HT-29 (cell line): ENCODE measurements at regions not wholly inside any gene's neighbourhood (a gene's known extent, or its start where the extent isn't known, plus 50 kb on each side); places are given as distances from the start of the nearest gene placed in this dataset.

Experiments
- DNase-seq: peaks from one replicate; pipeline ENCODE4 v3.0.0-alpha.2; 2015; ENCODE audit warnings: low spot score

DNA sequence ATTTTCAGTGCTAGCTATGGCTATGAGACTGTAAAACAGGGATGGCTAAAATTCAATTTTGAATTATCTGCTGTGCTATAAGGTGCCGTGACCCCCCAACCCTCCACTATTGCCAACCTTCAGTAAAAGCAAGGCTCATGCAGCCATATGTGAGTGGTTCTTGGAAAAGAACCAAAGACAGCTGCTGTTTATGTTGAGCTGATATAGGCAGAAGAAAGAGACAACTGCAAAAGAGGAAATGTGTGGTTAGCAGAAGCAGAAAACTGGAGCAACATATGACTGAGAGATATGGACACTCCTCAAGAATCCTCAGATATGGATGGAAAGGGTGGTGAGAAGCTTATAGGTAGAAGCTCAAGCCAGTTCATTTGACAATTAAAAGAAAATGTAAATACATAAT, 200.3 kb downstream of the TLE1 start:
- no peak for DNase-seq

DNA sequence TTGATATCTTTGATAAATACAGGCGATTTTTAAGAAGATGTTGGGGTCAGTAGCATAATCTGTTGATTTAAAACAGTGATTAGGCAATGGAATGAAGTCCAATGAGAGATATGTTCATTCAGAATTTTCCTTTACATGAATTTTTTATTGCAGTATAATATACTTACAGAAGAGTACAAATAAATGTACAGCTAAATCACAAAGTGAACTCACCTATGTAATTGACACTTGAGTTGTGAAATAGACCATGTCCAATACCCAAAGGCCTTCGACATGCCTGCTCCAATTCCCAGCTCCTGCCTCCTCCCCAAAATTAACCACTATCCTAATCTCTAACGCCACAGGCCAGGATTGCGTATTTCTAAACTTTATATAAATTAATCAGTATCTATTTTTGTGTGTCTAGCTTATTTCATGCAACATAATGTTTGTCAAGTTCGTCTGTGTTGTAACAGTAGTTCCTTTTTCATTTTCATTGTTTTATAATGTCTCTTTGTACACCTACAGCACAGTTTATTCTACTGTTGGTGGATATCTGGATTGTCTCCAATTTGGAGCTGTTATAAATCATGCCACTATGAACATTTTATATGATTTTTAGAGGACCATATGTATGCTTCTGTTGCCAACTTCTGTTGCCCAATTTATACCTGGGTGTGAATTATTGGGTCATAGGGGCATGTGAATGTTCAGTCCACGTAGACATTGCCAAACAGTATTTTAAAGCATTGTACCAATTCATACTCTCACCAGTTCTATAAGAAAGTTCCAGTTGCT, 208.3 kb downstream of the TLE1 start:
- no peak for DNase-seq

DNA sequence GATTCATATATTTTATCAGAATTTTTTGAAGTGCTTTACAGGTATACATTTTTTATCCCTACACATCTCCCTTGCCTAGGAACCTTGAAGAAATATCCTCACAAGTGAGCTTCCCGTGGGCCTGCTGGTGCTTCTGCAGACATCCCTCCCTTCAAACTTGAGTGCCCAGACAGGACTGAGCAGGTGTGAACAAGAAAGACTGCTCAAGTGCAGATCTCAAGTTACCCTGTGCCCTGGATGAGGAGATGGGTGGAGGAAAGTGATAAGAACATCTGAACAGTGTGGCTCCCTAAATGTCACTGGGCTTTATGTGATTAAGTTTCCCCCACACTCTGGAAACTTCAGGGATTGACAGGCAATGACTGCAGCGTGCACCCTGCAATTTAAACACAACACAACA, 209.8 kb downstream of the TLE1 start:
- no peak for DNase-seq

DNA sequence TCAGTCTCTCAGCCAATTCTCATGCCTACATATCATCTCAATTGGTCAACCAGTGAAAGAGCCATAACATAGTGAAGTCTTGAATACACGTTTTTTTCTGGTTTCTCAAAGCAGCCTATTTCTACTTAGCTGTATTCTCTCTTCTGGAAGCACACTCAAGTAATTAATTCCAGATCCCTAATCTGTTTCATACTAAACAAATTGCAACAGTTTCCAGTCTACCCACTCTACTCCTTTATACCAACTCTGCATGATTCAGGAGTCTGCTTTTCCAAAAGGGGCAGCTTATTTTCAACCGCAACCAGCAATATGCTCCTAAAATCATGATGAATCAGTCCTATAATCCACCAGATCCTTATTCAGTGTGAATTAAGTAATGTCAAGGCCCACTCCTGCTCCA, 211.7 kb downstream of the TLE1 start:
- DNase-seq: no peak

DNA sequence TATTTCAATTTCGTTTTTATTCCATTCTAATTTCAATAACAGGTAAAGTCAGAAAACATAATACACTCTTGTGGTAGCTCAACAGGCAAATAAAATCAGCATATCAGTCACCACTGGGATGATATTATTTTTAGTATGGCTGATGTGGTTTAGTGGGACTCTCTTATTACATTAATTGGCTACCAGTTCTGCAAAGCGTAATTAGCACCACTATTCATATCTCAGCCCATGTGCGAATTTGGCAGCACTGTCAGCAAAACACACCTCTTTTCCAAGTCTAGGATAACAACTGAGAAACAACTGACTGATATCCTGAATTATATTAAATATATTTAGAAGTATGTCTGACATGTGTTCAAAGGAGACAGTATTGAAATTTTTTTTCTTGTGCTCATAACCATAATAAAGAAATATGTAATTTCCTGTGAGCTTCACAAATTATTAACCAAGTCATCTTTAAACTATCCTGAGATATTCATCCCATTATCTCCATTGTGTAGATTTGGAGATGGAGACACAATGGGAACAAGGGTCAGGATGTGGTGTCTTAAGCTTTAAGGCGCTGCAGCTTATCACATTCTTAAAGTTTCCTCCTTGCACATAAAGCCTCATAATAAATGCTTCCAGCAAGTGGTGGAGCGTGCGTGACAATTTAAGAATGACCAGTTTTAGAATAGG, 212.4 kb downstream of the TLE1 start:
- no peak for DNase-seq

DNA sequence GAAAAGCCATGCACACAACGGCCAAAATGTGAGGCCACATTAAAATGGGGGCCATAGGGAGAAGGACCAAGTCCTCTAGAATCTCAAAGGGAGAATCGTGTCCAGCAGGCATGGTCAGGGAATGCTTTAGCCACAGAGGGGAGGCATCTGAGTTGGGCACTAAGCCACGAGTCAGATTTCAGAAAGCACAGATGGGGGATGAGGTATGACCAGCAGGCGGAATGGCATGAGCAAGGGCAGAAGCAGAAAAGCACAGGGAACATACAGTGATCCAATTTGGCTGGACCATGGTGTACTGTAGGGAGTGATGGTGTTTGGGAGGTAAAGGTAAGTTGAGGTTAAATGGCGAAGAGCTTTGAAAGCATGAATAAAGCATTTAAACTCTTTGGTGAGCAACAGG, 214.6 kb downstream of the TLE1 start:
- no peak for DNase-seq

DNA sequence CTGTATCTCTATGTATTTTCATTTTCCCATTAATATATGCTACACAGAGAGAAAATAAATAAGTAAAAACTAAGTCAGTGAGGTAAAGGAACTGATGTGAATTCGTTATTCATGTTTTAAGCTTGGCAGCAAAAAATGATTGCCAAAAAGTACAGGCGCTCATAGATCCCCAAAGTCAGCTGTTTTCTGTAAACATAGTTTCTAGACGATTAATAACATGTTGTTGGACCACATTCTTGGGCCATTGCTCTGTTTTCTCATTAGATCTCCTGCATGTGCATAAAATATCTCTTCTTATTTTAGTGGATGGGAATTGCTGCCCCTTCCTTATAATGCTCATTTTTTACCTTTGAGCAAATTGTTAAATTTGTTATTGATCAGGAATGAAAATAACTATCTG, 215.2 kb downstream of the TLE1 start:
- no peak for DNase-seq

DNA sequence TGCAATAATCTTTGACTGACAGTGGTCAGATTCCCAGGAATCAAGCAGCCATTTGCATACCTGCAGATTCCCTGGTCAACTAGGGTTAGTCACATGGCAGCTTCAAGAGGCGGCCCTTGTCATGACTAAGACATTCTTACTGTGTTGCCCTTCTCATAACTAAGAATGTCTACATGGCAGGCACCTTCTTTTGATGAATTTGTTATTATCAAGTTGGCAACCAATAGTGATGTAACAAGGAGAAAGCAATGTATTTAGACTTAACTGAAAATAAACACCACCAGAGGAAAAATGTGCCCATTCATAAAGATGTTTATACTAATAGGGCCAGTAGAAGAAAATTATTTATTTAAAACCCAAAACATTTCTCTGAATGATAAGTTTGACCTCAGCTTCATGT, 215.6 kb downstream of the TLE1 start:
- no peak for DNase-seq

DNA sequence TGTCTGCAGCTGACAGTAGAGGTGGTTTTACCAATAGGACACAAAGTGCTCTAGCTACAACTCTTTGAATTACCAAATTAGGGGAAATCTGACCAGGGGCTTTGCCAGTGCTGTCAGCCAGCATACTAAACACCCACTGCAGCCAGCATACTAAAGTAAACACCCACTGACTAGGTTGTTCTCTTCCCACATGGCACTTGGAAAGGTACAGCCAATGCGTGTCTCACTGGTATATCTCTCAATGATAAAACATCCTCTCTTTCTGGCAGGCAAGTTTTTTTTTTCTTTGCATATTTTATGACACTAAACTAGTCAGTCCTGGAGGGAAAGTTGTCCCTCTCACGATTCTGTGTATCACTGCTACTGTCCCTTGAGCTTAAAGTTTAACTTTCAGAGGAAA, 216.1 kb downstream of the TLE1 start:
- no peak for DNase-seq

DNA sequence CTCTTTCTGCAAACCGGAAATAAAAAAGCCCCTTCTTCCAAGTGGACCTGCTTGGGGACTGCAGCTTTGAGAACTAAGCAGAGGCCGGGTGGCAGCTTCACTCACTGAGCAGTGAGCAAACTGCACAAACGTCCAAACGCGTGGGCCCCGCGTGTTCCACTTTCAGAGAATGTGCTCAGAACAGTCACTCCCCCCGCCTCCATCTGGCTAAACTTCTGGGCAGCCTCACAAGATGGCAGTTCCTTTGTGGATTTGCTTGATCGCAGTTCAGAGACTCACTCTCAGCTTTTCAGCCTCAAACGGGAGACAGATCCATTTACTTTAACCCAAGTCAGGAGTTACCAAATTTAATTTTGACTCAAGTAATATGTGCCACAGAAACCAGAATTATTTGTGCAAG, 216.6 kb downstream of the TLE1 start:
- DNase-seq: no peak

DNA sequence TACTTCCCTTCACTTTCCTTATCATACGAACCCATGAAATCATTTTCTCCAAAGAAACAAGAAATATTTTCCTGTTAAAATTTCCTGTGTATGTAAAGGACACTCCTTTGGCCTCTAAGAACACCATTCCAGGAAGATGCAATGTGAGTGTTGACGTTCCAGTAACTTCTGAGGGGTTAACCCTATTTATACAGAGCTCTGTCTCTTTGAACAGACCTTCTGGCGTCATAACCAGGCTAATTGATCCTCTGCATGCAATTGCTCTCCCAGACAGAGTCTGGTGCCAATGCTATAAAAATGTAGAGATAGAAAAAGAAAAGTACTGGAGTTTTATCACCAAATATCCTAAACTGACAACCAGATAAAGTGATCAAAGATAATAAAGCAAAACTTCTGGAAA, 218.5 kb downstream of the TLE1 start:
- DNase-seq: no peak

DNA sequence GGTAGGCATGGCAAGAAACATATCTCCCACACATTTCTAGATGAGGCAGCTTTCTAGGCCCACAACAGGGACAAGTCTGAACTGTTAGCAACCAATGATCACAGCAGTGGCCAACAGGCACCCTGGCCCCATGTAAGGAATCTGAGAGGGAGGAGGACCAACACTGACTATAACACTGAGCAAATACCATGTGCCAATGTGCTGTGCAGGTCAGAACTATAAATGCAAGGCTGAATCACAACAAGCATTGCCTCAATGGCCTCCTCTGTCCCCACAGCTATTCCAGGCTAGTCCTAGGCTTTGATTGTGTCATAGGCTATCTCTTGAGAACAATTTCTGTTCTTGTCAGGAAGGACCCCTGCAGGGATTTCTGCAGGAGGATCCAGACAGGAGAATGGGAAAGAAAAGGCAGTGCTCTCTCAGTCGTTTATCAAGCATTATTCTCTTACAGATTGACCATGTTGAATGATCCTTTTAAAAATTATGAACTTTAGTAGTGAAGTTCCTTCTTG, 221.2 kb downstream of the TLE1 start:
- no peak for DNase-seq

DNA sequence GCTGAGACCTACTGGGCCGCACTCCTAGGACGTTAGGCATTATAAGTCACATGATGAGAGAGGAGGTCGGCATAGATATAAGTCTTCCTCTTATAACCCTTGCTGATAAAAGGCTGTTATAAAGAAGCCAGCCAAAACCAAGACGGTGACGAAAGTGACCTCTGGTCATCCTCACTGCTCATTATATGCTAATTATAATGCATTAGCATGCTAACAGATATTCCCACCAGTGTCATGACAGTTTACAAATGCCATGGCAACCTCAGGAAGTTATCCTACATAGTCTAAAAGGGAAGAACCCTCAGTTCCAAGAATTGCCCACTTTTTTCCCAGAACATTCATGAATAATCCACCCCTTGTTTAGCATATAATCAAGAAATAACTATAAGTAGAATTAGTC, 222.4 kb downstream of the TLE1 start:
- no peak for DNase-seq

DNA sequence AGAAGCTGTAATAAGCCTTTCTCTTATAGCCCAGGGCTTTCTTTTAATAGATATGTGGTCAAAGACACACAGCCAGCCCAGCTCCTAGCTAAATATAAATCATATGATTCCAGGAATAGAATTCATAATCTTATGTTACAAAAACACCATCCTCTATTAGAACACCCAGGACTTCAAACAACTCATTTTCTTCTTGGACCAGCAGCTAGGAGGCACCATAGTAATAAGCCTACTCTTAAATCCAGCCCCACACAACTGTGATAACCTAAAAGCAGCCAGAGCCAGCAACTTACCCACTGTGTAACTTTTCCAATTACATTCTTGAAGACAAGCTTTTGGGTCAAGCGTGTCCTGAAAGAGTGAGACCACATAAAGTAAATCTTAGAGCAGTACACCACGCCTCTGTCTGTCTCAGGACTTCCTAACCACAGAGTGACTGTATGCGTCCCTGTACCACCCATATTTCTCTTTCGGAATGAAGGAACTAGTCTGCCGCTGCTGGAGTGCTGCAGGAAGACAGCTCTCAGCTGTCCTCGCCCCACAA, 223.8 kb downstream of the TLE1 start:
- DNase-seq: peak; percentile 17

DNA sequence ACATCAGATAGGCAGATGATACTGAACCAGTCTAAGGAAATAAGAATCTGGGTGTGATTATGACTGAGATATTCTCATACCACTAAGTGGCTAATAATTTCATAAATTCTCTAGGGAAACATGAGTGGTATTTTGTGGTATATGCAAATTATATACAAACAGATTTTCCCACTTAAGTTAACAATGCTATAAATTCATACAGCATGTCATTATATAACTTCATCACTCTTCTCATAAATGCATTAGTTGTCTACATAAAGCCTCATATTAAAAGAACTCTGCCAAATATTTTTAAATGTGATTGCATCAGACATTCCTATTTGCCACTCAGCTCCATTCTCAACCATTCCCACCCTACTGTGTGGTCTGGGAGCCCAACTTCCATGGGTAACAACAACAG, 226.5 kb downstream of the TLE1 start:
- no peak for DNase-seq

DNA sequence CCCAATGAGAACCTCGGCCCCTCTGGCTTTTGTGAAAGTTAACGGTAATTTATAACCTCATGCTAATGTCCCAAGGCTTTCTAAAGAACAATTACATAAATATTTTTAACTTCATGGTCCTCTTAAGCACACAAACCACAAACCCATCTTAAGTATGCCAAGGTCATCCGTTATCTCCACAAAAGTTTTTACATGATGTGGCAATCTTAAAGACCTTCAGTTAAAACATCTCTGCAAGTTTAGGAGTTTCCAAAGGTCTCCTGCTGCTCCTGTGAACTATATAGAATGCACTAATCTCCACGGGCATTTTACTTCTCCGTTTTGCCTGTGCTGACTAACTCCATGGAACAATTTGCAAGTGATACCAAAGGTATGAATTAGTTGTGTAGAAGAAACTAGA, 228.2 kb downstream of the TLE1 start:
- DNase-seq: no peak

DNA sequence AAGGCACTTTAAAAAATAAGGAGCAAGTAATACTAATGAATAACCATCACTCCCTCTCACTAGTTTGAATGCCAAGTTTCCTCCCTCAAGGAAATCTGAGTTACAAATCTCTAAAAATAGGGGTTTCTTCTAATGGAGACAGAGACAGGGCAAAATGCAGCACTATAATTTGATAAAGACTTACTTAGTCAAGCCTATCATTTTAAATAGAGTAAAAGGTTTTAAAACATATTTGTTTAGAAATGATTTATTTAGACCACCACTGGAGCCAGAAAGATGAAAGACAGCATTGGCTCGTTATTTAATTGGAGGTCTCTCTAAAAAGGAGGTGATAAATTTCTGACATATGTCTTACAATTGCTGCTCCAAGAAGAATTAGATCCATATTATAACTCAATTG, 228.7 kb downstream of the TLE1 start:
- no peak for DNase-seq

DNA sequence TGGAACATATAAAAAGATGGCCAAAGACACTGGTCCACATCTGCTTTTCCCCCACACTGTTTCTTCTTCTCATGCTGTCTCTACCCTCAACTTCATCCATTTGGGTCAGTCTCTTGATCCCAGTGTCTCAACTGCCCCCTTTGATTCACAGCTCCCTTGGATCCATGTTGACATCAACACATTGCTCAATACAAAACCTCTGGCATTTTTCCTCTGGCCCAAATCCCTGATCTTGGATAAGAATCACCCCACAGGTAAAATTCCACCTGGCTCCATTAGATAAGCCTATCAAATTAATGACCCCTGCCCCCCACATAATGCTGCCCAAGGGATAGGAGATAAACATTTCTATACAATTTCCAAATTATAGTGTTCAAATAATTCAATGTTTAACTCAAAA, 229.8 kb downstream of the TLE1 start:
- no peak for DNase-seq

DNA sequence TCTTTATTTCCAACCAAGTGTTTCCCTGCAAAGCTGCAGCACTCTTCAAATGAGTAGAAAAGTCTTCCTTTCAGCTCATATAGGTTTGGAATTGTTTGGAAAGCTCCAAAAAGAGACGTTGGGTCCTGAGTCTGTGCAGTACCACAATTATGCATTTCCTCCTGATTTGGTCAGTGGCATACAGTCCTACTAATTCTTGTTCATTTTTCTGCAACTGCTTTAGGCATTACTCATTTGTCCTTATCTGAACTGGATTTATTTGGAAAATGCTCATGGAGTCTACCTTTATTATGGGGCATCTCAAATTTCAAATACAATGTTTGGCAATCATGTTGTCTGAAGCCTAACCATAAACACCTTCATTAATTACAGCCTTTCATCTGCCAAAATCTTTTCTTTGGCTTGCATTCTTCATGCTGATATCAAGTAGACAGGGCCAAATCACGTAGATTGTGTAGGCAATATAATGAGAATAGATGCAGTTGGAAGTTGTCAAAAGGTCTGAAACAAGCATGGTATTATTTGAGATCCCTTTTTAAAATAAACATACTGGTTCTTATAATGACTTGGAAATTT, 232.8 kb downstream of the TLE1 start:
- no peak for DNase-seq

DNA sequence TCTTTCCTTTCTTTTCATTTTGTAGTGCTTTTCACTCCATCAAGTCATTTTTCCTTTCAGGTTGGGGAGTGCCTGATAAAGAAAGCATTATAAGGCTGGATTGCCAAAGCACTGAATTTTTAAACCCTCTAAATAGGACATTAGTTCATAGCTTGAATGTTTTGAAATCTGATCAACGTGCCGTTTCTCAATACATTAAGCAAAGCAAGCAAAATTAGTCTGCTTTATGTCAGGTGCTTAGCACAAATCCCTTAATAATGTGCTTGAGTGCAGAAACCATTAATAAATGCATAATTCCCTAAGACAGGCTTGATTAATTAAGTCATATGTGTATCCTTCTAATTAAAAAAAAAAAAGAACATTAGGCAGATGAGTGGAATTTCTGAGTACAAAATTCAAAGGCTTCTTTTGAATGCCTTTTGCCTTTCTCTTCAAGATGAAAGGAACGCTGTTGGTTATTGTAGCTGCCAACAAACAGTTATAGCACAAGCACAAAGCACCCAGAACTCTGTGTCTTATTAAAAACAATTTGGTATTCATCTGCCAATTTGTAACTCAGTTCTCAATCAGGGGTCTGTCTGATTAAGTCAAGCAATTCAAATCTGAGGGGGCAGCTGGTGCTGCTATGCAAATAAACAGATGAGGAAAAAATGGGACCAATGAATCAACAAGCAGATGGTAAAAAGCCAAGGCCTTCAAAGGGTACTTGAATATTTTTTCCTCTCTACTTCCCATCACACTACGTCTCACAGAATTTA, 233.7 kb downstream of the TLE1 start:
- no peak for DNase-seq

DNA sequence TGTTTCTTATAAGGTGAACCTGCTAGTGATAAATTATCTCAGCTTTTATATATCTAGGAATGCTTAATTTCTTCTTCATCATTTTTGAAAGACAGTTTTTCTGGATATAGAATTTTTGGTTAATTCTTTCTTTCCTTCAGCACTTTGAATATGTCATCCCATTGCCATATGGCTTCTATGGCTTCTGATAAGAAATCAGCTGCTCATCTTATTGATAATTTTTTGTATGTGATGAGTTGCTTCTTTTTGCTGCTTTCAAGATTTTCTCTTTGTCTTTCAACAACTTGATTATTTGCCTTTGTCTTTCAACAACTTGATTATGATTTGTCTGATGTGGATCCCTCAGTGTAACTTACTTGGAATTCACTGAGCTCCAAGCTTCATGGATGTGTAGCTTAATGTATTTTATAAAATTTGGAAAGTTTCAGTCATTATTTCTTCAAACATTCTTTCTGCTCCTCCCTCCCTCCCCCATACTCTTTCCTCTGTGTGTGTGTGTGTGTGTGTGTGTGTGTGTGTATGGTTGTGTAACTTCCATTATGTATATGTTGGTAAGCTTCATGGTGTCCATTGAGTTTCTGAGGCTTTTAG, 243.9 kb downstream of the TLE1 start:
- DNase-seq: no peak

DNA sequence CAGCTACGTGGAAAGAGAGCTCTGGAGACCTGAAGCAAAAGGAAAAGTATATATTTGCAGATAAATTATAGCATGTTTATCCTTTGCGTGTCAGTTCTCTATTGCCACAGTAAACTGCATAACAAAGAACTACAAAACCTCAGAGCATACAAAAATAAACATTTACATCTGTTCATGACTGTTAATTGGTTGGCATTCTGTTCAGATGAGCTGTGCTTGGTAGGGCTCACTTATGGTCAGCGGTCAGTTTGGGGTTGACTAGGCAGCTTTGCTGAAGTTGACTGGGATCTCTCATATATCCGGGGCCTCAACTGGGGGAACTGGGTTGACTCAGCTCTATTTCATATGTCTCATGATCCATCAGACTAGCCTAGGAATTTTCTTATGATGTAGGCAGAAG, 257.7 kb downstream of the TLE1 start:
- DNase-seq: no peak
